NCI-H2171 treated with DMSO at 0.1 percent for 48 hours (cell line): ENCODE measurements at regions not wholly inside any gene's neighbourhood (a gene's known extent, or its start where the extent isn't known, plus 50 kb on each side); places are given as distances from the start of the nearest gene placed in this dataset.
A peak's percentile ranks its signal among the peaks of the same experiment; 100 is the strongest.

Experiments used
- DNase-seq: peaks from one replicate; lab custom pipeline; 2025; lab: John Stamatoyannopoulos, UW

DNA sequence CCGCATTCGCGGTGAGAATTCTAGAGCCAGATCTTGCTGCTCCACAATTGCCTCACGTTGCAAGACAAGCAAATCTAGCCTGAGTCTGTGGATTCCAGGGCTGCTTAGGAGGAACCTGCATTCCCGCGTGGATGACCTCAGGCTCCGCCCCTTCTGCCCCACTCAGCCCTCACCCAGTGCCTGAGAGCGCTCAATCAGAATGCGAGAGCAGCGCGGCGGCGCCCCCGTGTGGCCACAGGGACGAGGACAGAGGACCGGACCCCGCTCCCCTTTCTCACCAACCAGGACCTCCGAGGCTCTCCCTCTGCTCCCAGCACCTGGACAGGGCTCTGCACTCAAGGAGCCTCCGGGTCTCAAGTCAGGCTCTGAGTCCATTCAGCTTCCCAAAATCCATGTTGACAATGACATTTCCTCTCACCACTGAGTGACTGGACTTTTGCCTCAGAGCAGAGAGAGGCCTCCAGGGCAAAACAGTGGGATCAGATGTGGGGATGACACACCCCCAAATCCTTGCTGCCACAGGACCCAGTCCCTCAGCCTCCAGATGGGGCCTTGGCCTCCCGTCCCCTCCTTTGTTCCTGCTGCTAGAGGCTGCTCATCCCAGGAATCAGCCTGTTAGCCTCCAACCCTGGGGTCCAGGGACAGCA, 52.0 kb downstream of the RPP21 start:
- peak; percentile 37 for DNase-seq

DNA sequence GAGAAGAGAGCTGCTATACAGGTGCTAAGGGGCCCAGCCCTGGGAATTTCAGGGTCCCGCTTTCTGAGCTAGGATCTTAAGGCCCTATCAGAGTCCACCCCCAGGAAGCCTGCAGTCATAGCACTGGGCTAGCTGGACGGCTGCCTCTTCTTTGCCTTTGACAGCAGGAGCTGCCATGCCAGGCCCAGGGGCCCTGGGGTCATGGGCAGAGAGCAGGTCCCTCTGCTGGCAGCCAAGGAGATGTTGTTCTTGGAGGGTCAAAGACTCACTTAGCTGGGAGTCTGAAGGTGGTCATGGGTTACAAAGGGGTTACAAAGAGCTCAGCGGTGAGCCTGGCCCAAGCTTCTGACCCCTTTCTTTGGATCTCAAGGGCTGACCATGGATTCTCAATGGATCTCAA, 52.7 kb downstream of the RPP21 start:
- DNase-seq = no peak

DNA sequence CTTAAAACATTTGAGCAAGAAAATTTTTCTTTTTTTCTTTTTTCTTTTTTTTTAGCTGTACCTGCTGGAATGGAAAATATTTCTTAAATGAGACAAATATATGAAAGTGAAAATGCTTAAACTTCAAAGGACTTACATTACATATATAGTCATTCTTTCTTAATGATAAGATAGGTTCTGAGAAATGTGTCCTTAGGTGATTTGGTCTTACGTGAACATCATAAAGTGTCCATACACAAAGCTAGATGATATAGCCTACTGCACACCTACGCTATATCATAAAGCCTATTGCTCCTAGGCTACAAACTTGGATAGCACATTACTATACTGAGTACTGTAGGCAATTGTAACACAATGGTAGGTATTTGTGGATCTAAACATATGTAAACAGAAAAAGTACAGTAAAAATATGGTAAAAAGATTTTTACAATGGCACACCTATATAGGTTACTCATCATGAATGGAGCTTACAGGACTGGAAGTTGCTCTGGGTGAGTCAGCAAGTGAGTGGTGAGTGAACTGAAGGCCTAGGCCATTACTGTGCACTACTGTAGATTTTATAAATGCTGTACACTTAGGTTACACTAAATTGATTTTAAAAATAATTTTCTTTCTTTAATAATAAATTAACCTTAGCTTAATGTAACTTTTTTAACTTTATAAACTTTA, 54.6 kb downstream of the RPP21 start:
- DNase-seq = no peak

DNA sequence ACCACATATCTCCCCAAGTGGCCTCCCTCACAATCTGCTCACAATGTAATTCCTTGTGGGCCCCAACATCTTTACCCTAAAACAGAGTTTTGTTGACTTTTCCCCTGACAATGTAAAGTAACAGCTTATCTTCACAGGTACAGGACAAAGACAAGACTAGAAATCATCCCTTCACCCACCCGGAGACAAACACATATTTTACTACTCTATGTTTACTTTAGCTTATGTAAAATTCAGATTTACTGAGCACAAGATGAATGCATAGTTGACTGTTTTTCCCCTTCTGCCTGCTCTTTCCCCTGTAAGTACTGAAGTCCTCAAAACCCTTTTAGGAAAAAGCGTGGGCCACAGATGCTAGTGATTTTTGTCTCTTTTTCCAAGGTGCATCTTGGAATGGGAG, 61.0 kb downstream of the RPP21 start:
- DNase-seq = no peak

DNA sequence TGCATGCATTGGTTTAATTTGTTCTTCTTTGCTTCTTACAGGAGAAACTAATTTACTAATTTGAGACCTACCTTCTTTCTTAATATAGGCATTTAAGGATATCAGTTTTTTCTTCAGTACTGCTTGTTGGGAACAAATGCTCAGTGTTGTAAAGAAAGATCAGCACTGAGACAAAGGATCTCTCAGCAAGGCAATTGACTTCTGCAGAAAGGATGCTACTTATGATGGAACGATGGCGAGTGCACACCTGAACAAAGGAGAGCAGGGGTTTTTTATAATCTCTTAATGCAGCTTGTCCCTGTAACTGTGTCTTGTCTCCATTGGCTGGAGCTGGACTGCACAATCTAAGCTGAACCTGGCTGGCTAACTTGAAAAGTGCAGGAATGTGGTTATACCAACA, 64.2 kb downstream of the RPP21 start:
- DNase-seq = no peak

DNA sequence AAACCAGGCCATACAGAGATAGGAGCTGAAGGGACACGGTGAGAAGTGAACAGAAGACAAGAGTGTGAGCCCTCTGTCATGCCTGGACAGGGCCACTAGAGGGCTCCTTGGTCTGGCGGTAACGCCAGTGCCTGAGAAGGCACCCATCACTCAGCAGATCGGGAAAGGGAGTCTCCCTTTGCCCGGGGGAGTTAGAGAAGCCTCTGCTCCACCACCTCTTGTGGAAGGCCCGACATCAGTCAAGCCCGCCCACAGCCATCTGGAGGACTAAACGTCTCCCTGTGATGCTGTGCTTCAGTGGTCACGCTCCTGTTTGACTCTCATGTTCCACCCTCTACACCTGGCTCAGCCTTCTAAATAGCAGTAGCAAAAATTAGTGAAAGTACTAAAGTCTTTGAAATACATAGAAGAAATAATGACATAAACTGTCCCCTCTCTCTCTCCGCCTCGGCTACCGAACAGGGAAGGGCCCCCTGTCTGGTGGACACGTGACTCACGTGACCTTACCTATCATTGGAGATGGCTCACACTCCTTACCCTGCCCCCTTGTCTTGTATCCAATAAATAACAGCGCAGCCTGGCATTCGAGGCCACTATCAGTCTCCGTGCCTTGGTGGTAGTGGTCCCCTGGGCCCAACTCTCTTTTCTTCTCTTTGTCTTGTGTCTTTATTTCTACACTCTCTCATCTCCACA, 66.7 kb downstream of the RPP21 start:
- DNase-seq = peak; percentile 88

DNA sequence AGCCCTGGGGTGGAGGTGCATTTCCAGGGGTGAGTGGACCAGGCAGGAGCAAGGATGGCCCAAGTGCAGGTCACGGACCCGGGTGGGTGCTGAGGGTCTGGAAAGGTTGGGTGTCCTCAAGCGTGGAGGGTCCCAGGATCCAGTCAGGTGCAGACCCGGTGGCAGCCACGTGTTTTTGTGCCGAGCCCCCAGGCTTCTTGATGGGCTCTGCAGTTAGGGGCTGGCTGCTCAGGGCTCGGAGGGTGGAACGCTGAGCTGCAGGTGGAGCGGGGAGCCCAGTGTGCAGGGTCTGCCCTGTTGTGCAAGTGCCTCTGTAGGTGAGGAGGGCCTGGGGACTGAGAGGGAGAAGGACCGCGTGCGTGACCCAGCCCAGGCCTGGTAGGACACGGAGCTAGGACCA, 70.9 kb upstream of the HLA-E start:
- no peak for DNase-seq

DNA sequence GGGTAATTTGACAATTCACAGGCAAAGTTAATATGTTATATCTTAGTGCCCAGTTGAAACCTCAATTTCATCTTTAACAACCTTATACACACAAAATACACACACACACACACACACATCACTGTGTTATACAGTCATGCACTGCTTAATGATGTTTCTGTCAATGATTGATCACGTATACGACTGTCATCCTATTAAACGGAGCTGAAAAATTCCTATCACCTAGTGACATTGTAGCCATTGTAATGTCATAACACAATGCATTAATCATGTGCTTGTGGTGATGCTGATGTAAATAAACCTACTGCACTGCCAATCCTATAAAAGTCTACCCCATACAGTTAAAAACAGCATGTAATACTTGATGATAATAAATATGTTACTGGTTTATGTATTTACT, 64.8 kb upstream of the HLA-E start:
- no peak for DNase-seq
